H9 (cell line): ENCODE measurements at regions not wholly inside any gene's neighbourhood (a gene's known extent, or its start where the extent isn't known, plus 50 kb on each side); places are given as distances from the start of the nearest gene placed in this dataset.

ENCODE experiments used
- DNase-seq: peaks from one replicate; pipeline ENCODE4 v3.0.0-alpha.2; 2017
- H2AFZ ChIP-seq: one replicate; pipeline ENCODE4 v1.6.1; 2013; ENCODE audit warnings: mild to moderate bottlenecking, low read length, control low read depth, moderate library complexity
- H2AK5ac ChIP-seq: 2 replicates; pipeline ENCODE4 v1.6.1; 2013; ENCODE audit warnings: low read length, control low read depth, mixed read lengths; ENCODE audit not compliant: insufficient read length
- H2BK120ac ChIP-seq: one replicate; pipeline ENCODE4 v1.6.1; 2013; ENCODE audit warnings: low read depth, mild to moderate bottlenecking, low read length, control low read depth, inconsistent platforms; ENCODE audit not compliant: poor library complexity, severe bottlenecking
- H2BK12ac ChIP-seq: 2 replicates; pipeline ENCODE4 v1.6.1; 2013; ENCODE audit warnings: low read length, control low read depth, mixed read lengths, low read depth; ENCODE audit not compliant: insufficient read length
- H2BK15ac ChIP-seq: 2 replicates; pipeline ENCODE4 v1.6.1; 2013; ENCODE audit warnings: low read depth, low read length, control low read depth
- H2BK20ac ChIP-seq: one replicate; pipeline ENCODE4 v1.6.1; 2013; ENCODE audit warnings: low read depth, mild to moderate bottlenecking, low read length, control low read depth, inconsistent platforms; ENCODE audit not compliant: poor library complexity, severe bottlenecking
- H2BK5ac ChIP-seq: 2 replicates; pipeline ENCODE4 v1.6.1; 2013; ENCODE audit warnings: low read length, control low read depth, mixed read lengths; ENCODE audit not compliant: insufficient read length
- H3K14ac ChIP-seq: 2 replicates; pipeline ENCODE4 v1.6.1; 2013; ENCODE audit warnings: low read length, control low read depth; ENCODE audit not compliant: insufficient read depth
- H3K18ac ChIP-seq: 2 replicates; pipeline ENCODE4 v1.6.1; 2013; ENCODE audit warnings: low read depth, mild to moderate bottlenecking, mixed read lengths, low read length, control low read depth; ENCODE audit not compliant: insufficient read length
- H3K23ac ChIP-seq: 2 replicates; pipeline ENCODE4 v1.6.1; 2013; ENCODE audit warnings: low read length, control low read depth, mixed read lengths, low read depth; ENCODE audit not compliant: insufficient read length
- H3K23me2 ChIP-seq: 2 replicates; pipeline ENCODE4 v1.6.1; 2013; ENCODE audit warnings: low read depth, mild to moderate bottlenecking, mixed read lengths, low read length, control low read depth; ENCODE audit not compliant: insufficient read length, poor library complexity, severe bottlenecking
- H3K27ac ChIP-seq: 2 replicates; pipeline ENCODE4 v1.5.1; 2013; ENCODE audit warnings: low read length, control low read depth, mixed read lengths, low read depth; ENCODE audit not compliant: insufficient read length
- H3K27me3 ChIP-seq: 2 replicates; pipeline ENCODE4 v1.6.1; 2013; ENCODE audit warnings: low read length, control low read depth, inconsistent platforms; ENCODE audit not compliant: insufficient read depth
- H3K4ac ChIP-seq: 2 replicates; pipeline ENCODE4 v1.6.1; 2013; ENCODE audit warnings: low read depth, mild to moderate bottlenecking, control low read depth, inconsistent platforms, low read length, moderate library complexity
- H3K4me1 ChIP-seq: 2 replicates; pipeline ENCODE4 v1.6.1; 2013; ENCODE audit warnings: low read length, control low read depth, inconsistent platforms; ENCODE audit not compliant: insufficient read depth
- H3K4me2 ChIP-seq: 2 replicates; pipeline ENCODE4 v1.6.1; 2013; ENCODE audit warnings: low read length, control low read depth, mixed read lengths; ENCODE audit not compliant: insufficient read length, insufficient read depth
- H3K56ac ChIP-seq: 2 replicates; pipeline ENCODE4 v1.6.1; 2013; ENCODE audit warnings: low read depth, mild to moderate bottlenecking, mixed read lengths, low read length, control low read depth; ENCODE audit not compliant: insufficient read length
- H3K79me1 ChIP-seq: 2 replicates; pipeline ENCODE4 v1.6.1; 2013; ENCODE audit warnings: low read depth, mild to moderate bottlenecking, moderate library complexity, low read length, control low read depth, inconsistent platforms; ENCODE audit not compliant: insufficient read depth, poor library complexity, severe bottlenecking
- H3K79me2 ChIP-seq: 2 replicates; pipeline ENCODE4 v1.6.1; 2013; ENCODE audit warnings: low read length, control low read depth, inconsistent platforms; ENCODE audit not compliant: insufficient read depth
- H3K9ac ChIP-seq: 2 replicates; pipeline ENCODE4 v1.6.1; 2013; ENCODE audit warnings: low read length, control low read depth, mixed read lengths; ENCODE audit not compliant: insufficient read length; ENCODE audit errors: extremely low read depth
- H3K9me3 ChIP-seq: one replicate; pipeline ENCODE4 v1.6.1; 2013; ENCODE audit warnings: low read depth, low read length, inconsistent platforms; ENCODE audit not compliant: control insufficient read depth
- H3T11ph ChIP-seq: one replicate; pipeline ENCODE4 v1.6.1; 2013; ENCODE audit warnings: mild to moderate bottlenecking, low read length, control low read depth, inconsistent platforms
- H4K20me1 ChIP-seq: one replicate; pipeline ENCODE4 v1.6.1; 2013; ENCODE audit not compliant: control insufficient read depth, insufficient read length, insufficient read depth
- H4K5ac ChIP-seq: 2 replicates; pipeline ENCODE4 v1.6.1; 2013; ENCODE audit warnings: low read depth, mild to moderate bottlenecking, mixed read lengths, low read length, control low read depth; ENCODE audit not compliant: insufficient read length
- H4K8ac ChIP-seq: replicated peaks from 2 replicates; pipeline ENCODE4 v1.6.1; 2013; ENCODE audit warnings: low read length, control low read depth, mixed read lengths, low read depth; ENCODE audit not compliant: insufficient read length
- H4K91ac ChIP-seq: 2 replicates; pipeline ENCODE4 v1.6.1; 2013; ENCODE audit warnings: low read depth, mild to moderate bottlenecking, moderate library complexity, mixed read lengths, low read length, control low read depth; ENCODE audit not compliant: insufficient read length
- H3K27ac Mint-ChIP-seq, 3 experiments: 2 replicates in 2 of 3; 3 replicates in 1 of 3; pipeline ENCODE4 v1.8.0; 2020 to 2021; ENCODE audit warnings: mixed read lengths in 3 of 3, mild to moderate bottlenecking in 1 of 3, moderate library complexity in 1 of 3
- H3K27me3 Mint-ChIP-seq: 2 replicates; pipeline ENCODE4 v1.8.0; 2021; ENCODE audit warnings: low read depth, mild to moderate bottlenecking, moderate library complexity, mixed read lengths
- H3K36me3 Mint-ChIP-seq, 3 experiments: 2 replicates in 2 of 3; 3 replicates in 1 of 3; pipeline ENCODE4 v1.8.0; 2020 to 2021; ENCODE audit warnings: low read depth in 3 of 3, mixed read lengths in 3 of 3; ENCODE audit not compliant: insufficient read depth in 1 of 3
- H3K4me1 Mint-ChIP-seq, 2 experiments: 2 replicates each; pipeline ENCODE4 v1.8.0; 2020; ENCODE audit warnings: mixed read lengths in 2 of 2
- H3K4me3 Mint-ChIP-seq, 2 experiments: 2 replicates in 1 of 2; 3 replicates in 1 of 2; pipeline ENCODE4 v1.8.0; 2020 to 2021; ENCODE audit warnings: mild to moderate bottlenecking in 2 of 2, mixed read lengths in 2 of 2, moderate library complexity in 1 of 2
- H3K9me3 Mint-ChIP-seq, 2 experiments: 2 replicates in 1 of 2; 3 replicates in 1 of 2; pipeline ENCODE4 v1.8.0; 2020; ENCODE audit warnings: mild to moderate bottlenecking in 2 of 2, mixed read lengths in 2 of 2, moderate library complexity in 1 of 2
- WGBS: extraction: QIAGEN DNeasy Blood & Tissue Kit; methylation state at CpG from one replicate; pipeline ENCODE4 v1.1.7; 2013; ENCODE audit warnings: missing lambda C conversion rate, low lambda C conversion rate, mixed read lengths; ENCODE audit not compliant: insufficient read length; ENCODE audit errors: extremely low coverage; 5-methylcytosine and 5-hydroxymethylcytosine counted together
- TF ChIP-seq, protein P1 (sequence below): fragments of 200-600 bp; sonication (generic); conservative IDR thresholded peaks from 3 replicates; pipeline ENCODE4 v1.8.0; 2021; ENCODE audit warnings: antibody characterized with exemption, mild to moderate bottlenecking

DNA sequence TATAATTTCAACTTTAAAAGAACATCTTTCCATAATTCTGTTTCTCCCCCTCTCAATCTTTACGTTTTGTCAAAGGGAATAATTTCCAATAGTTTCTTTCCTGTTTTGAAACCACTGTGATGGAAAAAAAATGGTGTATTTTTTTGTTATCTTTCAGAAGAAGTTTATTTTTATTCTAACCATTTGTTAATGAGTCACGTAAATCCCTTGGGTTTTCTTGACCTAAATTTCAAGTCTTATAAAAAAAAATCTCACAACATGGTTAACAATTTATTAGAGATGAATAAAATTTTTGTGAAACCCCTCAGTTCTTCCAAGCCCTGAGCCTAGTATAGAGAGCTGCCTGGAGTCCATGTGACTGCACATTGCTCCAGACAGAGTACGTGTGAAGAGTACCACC, 106.1 kb upstream of the FBXL17 start:
- H4K5ac ChIP-seq, result no peak overlapping the region
- H3K14ac ChIP-seq, result no peak overlapping the region
- H3K18ac ChIP-seq, result no peak overlapping the region
- H3K4me2 ChIP-seq, result no peak overlapping the region
- no peak overlapping the region for H2BK15ac ChIP-seq
- no peak overlapping the region for H3K9ac ChIP-seq
- H3T11ph ChIP-seq, result no peak overlapping the region
- no peak overlapping the region for H2BK5ac ChIP-seq
- H3K23me2 ChIP-seq, result no peaks in the 10 kb centered on the region
- H2BK20ac ChIP-seq, result no peak overlapping the region
- H3K36me3 Mint-ChIP-seq, result no peaks in the 10 kb centered on the region
- peaks cover 3 to 5% of the 10 kb centered on the region in 2 experiments; a peak in 4 of 5 replicates for H3K9me3 Mint-ChIP-seq
- no peaks in the 10 kb centered on the region for H3K79me1 ChIP-seq
- H3K27ac ChIP-seq, result no peak overlapping the region
- H4K8ac ChIP-seq, result no peak overlapping the region
- H3K9me3 ChIP-seq, result no peaks in the 10 kb centered on the region
- no peaks in the 10 kb centered on the region; the same call in 1 of the 2 replicates for H3K27me3 Mint-ChIP-seq
- H4K91ac ChIP-seq, result no peak overlapping the region
- no peaks in the 10 kb centered on the region for H3K4me1 ChIP-seq
- H3K4ac ChIP-seq, result no peak overlapping the region
- H3K4me3 Mint-ChIP-seq, result no peak overlapping the region
- H4K20me1 ChIP-seq, result no peaks in the 10 kb centered on the region
- H3K23ac ChIP-seq, result no peak overlapping the region
- no peaks in the 10 kb centered on the region for H3K27me3 ChIP-seq
- TF ChIP-seq, protein P1, sequence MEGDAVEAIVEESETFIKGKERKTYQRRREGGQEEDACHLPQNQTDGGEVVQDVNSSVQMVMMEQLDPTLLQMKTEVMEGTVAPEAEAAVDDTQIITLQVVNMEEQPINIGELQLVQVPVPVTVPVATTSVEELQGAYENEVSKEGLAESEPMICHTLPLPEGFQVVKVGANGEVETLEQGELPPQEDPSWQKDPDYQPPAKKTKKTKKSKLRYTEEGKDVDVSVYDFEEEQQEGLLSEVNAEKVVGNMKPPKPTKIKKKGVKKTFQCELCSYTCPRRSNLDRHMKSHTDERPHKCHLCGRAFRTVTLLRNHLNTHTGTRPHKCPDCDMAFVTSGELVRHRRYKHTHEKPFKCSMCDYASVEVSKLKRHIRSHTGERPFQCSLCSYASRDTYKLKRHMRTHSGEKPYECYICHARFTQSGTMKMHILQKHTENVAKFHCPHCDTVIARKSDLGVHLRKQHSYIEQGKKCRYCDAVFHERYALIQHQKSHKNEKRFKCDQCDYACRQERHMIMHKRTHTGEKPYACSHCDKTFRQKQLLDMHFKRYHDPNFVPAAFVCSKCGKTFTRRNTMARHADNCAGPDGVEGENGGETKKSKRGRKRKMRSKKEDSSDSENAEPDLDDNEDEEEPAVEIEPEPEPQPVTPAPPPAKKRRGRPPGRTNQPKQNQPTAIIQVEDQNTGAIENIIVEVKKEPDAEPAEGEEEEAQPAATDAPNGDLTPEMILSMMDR, result no peak
- H2BK120ac ChIP-seq, result no peak overlapping the region
- peak overlapping the region in 1 of 3 experiments; percentile 78; a peak in 1 of 7 replicates for H3K27ac Mint-ChIP-seq
- no peak overlapping the region for H2AFZ ChIP-seq
- no peak for DNase-seq
- H3K4me1 Mint-ChIP-seq, result no peaks in the 10 kb centered on the region
- H3K56ac ChIP-seq, result no peak overlapping the region
- H3K79me2 ChIP-seq, result no peaks in the 10 kb centered on the region
- H2AK5ac ChIP-seq, result no peak overlapping the region
- no CpG with 5 or more reads among the region's 3 CpGs for WGBS
- H2BK12ac ChIP-seq, result no peak overlapping the region
